ENCODE measurements at regions not wholly inside any gene's neighbourhood (a gene's known extent, or its start where the extent isn't known, plus 50 kb on each side); places are given as distances from the start of the nearest gene placed in this dataset.
A peak's percentile ranks its signal among the peaks of the same experiment; 100 is the strongest.

DNA sequence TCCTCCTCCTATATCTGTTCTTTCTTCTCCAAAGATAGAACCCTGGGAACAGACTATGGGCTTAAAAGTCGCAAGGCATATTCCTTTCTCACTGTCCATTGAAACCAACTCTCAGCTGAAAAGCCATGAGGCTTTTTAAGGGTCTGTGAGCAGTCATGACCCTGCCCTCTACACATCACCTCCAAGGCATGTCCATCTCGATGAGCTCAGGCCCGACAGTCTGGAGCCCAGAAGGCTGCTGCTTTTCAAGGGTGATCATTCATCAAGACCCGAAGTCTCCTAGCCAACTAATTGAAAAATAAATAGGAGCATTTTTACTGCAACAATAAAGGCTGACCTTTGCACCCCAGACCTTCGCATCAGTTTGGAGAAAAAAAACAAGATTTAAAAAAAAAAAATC, 378.8 kb upstream of the NRSN1 start:
- Histone ChIP-seq H3K36me3 (no peaks in the 10 kb centered on the region), H3K9me3 (no peaks in the 10 kb centered on the region), H3K27me3 (no peaks in the 10 kb centered on the region), H3K27ac (no peak overlapping the region), H3K4me3 (no peak overlapping the region), H3K4me1 (no peaks in the 10 kb centered on the region)
- TF ChIP-seq, protein P1, sequence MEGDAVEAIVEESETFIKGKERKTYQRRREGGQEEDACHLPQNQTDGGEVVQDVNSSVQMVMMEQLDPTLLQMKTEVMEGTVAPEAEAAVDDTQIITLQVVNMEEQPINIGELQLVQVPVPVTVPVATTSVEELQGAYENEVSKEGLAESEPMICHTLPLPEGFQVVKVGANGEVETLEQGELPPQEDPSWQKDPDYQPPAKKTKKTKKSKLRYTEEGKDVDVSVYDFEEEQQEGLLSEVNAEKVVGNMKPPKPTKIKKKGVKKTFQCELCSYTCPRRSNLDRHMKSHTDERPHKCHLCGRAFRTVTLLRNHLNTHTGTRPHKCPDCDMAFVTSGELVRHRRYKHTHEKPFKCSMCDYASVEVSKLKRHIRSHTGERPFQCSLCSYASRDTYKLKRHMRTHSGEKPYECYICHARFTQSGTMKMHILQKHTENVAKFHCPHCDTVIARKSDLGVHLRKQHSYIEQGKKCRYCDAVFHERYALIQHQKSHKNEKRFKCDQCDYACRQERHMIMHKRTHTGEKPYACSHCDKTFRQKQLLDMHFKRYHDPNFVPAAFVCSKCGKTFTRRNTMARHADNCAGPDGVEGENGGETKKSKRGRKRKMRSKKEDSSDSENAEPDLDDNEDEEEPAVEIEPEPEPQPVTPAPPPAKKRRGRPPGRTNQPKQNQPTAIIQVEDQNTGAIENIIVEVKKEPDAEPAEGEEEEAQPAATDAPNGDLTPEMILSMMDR (IDR thresholded peaks at IDR 0.05) = no peak
- TF ChIP-seq EP300 (IDR thresholded peaks at IDR 0.05) (no peak), POLR2AphosphoS5 (IDR thresholded peaks at IDR 0.05) (no peak), POLR2A (IDR thresholded peaks at IDR 0.05) (no peak)
- WGBS, 5 donors = 47 to 59% (median 53%) methylated on average over 5 of the region's 5 CpGs
- intact Hi-C loops (cut with DNase I; ENCODE audit: low total_unique reads) = no loop called here
- DNase-seq = no peak

DNA sequence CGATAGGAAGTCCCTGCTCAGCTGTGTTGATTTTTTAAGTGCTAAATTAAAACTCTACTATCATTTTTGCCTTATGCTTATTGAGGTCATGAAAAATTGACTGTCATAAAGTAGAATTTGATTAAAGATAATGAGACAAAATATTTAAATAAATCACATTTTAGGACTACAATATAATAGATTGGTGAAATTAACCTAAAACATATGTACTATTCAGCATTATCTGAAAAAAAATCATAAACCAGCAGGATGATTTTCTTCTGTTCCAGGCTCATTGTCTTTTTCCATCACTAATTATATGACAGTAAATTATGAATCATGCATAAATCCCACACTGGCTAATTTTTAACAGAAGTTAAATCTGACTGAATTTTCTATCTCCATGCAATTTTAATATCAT, 373.6 kb upstream of the NRSN1 start:
- no peak overlapping the region for H3K4me3 ChIP-seq
- no peaks in the 10 kb centered on the region for H3K4me1 ChIP-seq
- no peak overlapping the region for H3K27ac ChIP-seq
- no peaks in the 10 kb centered on the region for H3K36me3 ChIP-seq
- 60 to 79% (median 71%) methylated on average over 1 of the region's 1 CpG for WGBS, 5 donors
- no peak for DNase-seq
- no peak for TF ChIP-seq EP300 (IDR thresholded peaks at IDR 0.05)
- TF ChIP-seq, protein P1 (IDR thresholded peaks at IDR 0.05) = no peak
- no peak for TF ChIP-seq POLR2A (IDR thresholded peaks at IDR 0.05)
- TF ChIP-seq POLR2AphosphoS5 (IDR thresholded peaks at IDR 0.05) = no peak
- H3K27me3 ChIP-seq = no peaks in the 10 kb centered on the region
- intact Hi-C loops (cut with DNase I; ENCODE audit: low total_unique reads) = no loop called here
- H3K9me3 ChIP-seq = peaks cover 0 to 10% (median 3%) of the 10 kb centered on the region in 4 donors

DNA sequence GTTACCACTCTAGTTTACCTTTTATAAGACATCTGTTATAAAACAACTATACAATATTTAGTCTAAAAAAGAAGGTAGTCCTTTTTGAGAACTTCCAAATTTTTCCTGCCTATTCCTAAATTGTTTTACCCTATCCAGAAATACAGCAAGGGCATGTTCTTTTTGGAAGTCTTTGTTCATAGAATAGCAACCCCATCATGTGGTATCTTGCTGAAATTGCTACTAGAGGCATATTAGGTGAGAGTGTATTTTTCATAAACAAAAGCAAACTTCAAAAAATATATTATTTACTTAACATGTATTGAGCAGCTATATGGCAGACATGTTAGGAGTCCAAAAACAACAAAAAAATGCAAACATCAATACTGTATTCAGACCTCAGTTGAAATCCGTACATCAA, 371.8 kb upstream of the NRSN1 start:
- H3K9me3 ChIP-seq = peaks cover 0 to 10% (median 4%) of the 10 kb centered on the region in 4 donors
- no peaks in the 10 kb centered on the region for H3K27me3 ChIP-seq
- intact Hi-C loops (cut with DNase I; ENCODE audit: low total_unique reads) = no loop called here
- TF ChIP-seq POLR2AphosphoS5 (IDR thresholded peaks at IDR 0.05) (no peak), EP300 (IDR thresholded peaks at IDR 0.05) (no peak)
- TF ChIP-seq, protein P1 (IDR thresholded peaks at IDR 0.05) = no peak
- DNase-seq = peak in 1 of 2 donors; percentile 4
- WGBS, 5 donors = 71 to 91% (median 77%) methylated on average over 1 of the region's 1 CpG
- H3K36me3 ChIP-seq = no peaks in the 10 kb centered on the region
- H3K4me3 ChIP-seq = no peak overlapping the region
- H3K4me1 ChIP-seq = no peaks in the 10 kb centered on the region
- H3K27ac ChIP-seq = no peak overlapping the region

DNA sequence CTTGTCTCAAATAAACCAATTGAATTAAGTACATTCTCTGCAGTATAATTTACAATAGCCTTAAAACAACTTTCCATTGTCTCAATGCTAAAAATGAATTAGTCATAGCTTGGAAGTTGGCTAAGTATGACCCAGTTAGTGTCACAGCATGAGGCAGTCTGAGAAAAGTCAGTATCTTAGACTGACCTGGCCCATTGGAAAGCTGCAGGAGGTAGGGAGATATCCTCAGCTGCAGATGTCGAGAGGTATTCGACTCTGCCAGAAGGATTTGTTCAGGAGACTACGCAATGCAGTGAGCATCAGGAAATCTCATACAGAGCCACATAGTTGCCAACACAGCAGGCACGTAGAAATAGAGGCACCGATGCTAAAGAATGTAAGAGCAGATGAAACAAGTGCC, 350.9 kb upstream of the NRSN1 start:
- Histone ChIP-seq H3K27me3 (no peaks in the 10 kb centered on the region), H3K9me3 (no peaks in the 10 kb centered on the region), H3K36me3 (no peaks in the 10 kb centered on the region), H3K4me1 (no peaks in the 10 kb centered on the region), H3K27ac (no peak overlapping the region), H3K4me3 (no peak overlapping the region)
- WGBS, 5 donors = 77 to 86% (median 83%) methylated on average over 5 of the region's 5 CpGs
- DNase-seq = no peak
- TF ChIP-seq, protein P1 (IDR thresholded peaks at IDR 0.05) = no peak
- TF ChIP-seq POLR2A (IDR thresholded peaks at IDR 0.05) (no peak), POLR2AphosphoS5 (IDR thresholded peaks at IDR 0.05) (no peak), EP300 (IDR thresholded peaks at IDR 0.05) (no peak)
- intact Hi-C loops (cut with DNase I; ENCODE audit: low total_unique reads) = no loop called here

Data from stomach (tissue), 8 donors.